Pancreas (tissue), 10 donors: ENCODE measurements at regions not wholly inside any gene's neighbourhood (a gene's known extent, or its start where the extent isn't known, plus 50 kb on each side); places are given as distances from the start of the nearest gene placed in this dataset.

Experiments
- ATAC-seq, 4 donors: fragments of 200-7000 bp; cut with Tn5 transposase; one replicate each; pipeline versions ENCODE4 v1.8.0 to v1.9.1; 2020; ENCODE audit warnings: mild to moderate bottlenecking in 4 of 4, moderate library complexity in 4 of 4
- DNase-seq, 6 donors: peaks; one replicate each; pipeline ENCODE4 v3.0.0-alpha.2; 2020
- FAIRE-seq: peaks from 2 replicates; lab custom pipeline; 2012; peaks lifted over from hg19 to GRCh38; lab: Jason Lieb, UNC
- H3K27ac ChIP-seq, 4 donors: fragments of 200-600 bp; sonication (generic); 1 replicate in 3 of 4; 2 replicates in 1 of 4; pipeline versions ENCODE4 v1.5.0 to v1.8.0; 2020
- H3K27me3 ChIP-seq, 4 donors: fragments of 200-600 bp; one replicate each; pipeline ENCODE4 v1.8.0; 2021
- H3K36me3 ChIP-seq, 3 donors: fragments of 200-600 bp; sonication (generic) in 1 of 3; one replicate each; pipeline versions ENCODE4 v1.5.0 to v1.8.0; 2020 to 2021
- H3K4me1 ChIP-seq, 3 donors: fragments of 200-600 bp; one replicate each; pipeline ENCODE4 v1.8.0; 2021
- H3K4me3 ChIP-seq, 4 donors: fragments of 200-600 bp; sonication (generic) in 2 of 4; one replicate each; pipeline versions ENCODE4 v1.5.0 to v1.8.0; 2020 to 2021
- H3K9me3 ChIP-seq, 4 donors: fragments of 200-600 bp; one replicate each; pipeline ENCODE4 v1.8.0; 2021
- WGBS, 2 donors: extraction: QIAGEN DNeasy Blood & Tissue Kit; methylation state at CpG; one replicate each; pipeline ENCODE4 v1.1.7; 2013; 5-methylcytosine and 5-hydroxymethylcytosine counted together
- intact Hi-C, 3 donors: fragments of 100-400 bp; cut with DNase I; formaldehyde crosslinking; loops; one replicate each; pipeline versions ENCODE4 v1.11.1 to v1.14.2; 2022
- TF ChIP-seq, protein P1 (sequence below), 4 donors: fragments of 200-600 bp; sonication (generic) in 3 of 4; IDR thresholded peaks; one replicate each; pipeline versions ENCODE4 v1.5.0 to v1.8.0; 2021; ENCODE audit warnings: antibody characterized with exemption in 4 of 4
- donor health status: healthy with polysubstance abuse.
- donor health status: DM: no; HTN: no; CAD: no; lungs with moderate emphysema.
- donor health status: DM: no; HTN: no; CAD: no.
- donor health status: control.
- donor health status: control.
- donor health status: Bipolar disorder and iron deficiency.
- donor health status: DM: yes; HTN: yes; CAD: no.
- donor health status: DM: no; HTN: no; CAD: no.
- donor health status: DM: no; HTN: no; CAD: no.
- donor health status: DM: yes; HTN: yes; CAD: no.

GRCh38 chr18:40489301-40489700 lies 1465.7 kb upstream of the PIK3C3 start:
- FAIRE-seq (no peak), ATAC-seq (no peak), DNase-seq (no peak)
- no peaks in the 10 kb centered on the region for H3K9me3 ChIP-seq
- TF ChIP-seq, protein P1, sequence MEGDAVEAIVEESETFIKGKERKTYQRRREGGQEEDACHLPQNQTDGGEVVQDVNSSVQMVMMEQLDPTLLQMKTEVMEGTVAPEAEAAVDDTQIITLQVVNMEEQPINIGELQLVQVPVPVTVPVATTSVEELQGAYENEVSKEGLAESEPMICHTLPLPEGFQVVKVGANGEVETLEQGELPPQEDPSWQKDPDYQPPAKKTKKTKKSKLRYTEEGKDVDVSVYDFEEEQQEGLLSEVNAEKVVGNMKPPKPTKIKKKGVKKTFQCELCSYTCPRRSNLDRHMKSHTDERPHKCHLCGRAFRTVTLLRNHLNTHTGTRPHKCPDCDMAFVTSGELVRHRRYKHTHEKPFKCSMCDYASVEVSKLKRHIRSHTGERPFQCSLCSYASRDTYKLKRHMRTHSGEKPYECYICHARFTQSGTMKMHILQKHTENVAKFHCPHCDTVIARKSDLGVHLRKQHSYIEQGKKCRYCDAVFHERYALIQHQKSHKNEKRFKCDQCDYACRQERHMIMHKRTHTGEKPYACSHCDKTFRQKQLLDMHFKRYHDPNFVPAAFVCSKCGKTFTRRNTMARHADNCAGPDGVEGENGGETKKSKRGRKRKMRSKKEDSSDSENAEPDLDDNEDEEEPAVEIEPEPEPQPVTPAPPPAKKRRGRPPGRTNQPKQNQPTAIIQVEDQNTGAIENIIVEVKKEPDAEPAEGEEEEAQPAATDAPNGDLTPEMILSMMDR (IDR thresholded peaks at IDR 0.05) = no peak
- no peaks in the 10 kb centered on the region for H3K36me3 ChIP-seq
- no peak overlapping the region for H3K4me3 ChIP-seq
- H3K27me3 ChIP-seq = no peaks in the 10 kb centered on the region
- intact Hi-C loops = no loop called here
- H3K27ac ChIP-seq = no peak overlapping the region
- no peaks in the 10 kb centered on the region for H3K4me1 ChIP-seq

DNA sequence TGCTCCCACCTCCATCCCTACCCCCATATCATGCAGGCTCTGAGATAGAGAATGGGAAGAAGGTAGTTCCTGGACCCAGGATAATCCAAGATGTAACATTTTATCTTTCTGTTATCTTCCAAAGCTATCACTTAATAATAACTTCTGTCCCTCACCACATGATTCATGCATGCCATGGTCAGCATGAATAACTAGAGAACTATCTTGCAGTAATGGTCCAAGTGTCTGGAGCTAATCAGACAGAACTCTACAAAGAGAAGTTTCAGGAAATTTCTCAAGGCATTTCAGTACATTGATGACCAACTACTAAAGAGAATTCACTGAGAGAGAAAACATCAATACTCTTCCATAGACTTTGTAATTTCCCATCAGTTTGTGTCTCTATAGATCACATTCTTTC lies 1469.7 kb upstream of the PIK3C3 start:
- no peak for DNase-seq
- no peaks in the 10 kb centered on the region for H3K36me3 ChIP-seq
- no peaks in the 10 kb centered on the region for H3K9me3 ChIP-seq
- no peaks in the 10 kb centered on the region for H3K27me3 ChIP-seq
- TF ChIP-seq, protein P1 (IDR thresholded peaks at IDR 0.05) = no peak
- no peak for ATAC-seq
- no peaks in the 10 kb centered on the region for H3K4me1 ChIP-seq
- H3K4me3 ChIP-seq = no peak overlapping the region
- no peak overlapping the region for H3K27ac ChIP-seq
- intact Hi-C loops = no loop called here
- FAIRE-seq = no peak

GRCh38 chr18:40473221-40474029 lies 1481.6 kb upstream of the PIK3C3 start:
- intact Hi-C loops = no loop called here
- FAIRE-seq (no peak), DNase-seq (no peak), ATAC-seq (no peak)
- WGBS, 2 donors = 60 to 66% methylated on average over 8 of the region's 8 CpGs
- Histone ChIP-seq H3K9me3 (no peaks in the 10 kb centered on the region), H3K36me3 (no peaks in the 10 kb centered on the region), H3K27ac (no peak overlapping the region), H3K27me3 (no peaks in the 10 kb centered on the region), H3K4me1 (no peaks in the 10 kb centered on the region), H3K4me3 (no peak overlapping the region)
- TF ChIP-seq, protein P1 (IDR thresholded peaks at IDR 0.05) = no peak

DNA sequence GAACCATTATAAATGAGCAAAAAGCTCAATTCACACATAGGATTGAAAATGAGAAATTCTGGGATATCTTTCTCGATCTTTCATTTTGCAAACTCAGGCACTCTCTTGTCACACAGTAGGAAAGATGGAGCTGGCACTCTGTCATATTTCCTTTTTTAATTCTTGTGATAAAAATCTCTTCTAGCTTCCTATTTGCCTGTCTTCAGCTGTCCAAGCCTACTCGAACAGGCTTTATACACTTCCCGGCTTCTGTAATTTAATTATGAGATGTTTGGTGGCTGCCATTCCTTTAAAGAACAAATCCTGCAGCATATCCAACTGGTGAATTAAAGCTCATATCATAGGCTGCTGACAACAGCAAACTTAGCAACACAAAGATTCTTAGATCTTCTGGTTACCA lies 1484.3 kb upstream of the PIK3C3 start:
- Histone ChIP-seq H3K27me3 (no peaks in the 10 kb centered on the region), H3K36me3 (no peaks in the 10 kb centered on the region), H3K27ac (no peak overlapping the region), H3K4me1 (no peaks in the 10 kb centered on the region), H3K9me3 (no peaks in the 10 kb centered on the region), H3K4me3 (no peak overlapping the region)
- TF ChIP-seq, protein P1 (IDR thresholded peaks at IDR 0.05) = no peak
- 68 to 71% methylated on average over 3 of the region's 3 CpGs for WGBS, 2 donors
- FAIRE-seq (no peak), ATAC-seq (no peak), DNase-seq (no peak)
- intact Hi-C loops = no loop called here

DNA sequence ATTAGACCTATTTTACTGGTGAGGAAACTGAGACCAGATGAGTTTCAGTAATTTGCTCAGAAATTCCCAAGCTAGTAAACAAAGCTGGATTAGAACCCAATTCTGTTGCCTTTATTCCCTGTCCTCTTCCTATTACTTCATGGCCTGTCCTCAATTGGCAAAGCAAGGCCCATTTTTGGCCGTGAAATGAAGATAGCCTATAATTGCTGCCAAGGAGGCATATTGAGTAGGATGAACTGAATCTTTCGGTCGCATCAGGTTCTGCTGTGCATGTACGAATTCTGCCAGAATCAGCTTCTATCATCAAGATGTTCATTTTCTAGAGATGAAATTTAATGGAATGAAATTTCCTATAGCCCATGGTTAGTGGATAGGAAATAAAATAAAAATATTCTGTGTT lies 1485.2 kb upstream of the PIK3C3 start:
- intact Hi-C loops = no loop called here
- no peak overlapping the region for H3K4me3 ChIP-seq
- H3K4me1 ChIP-seq = no peaks in the 10 kb centered on the region
- TF ChIP-seq, protein P1 (IDR thresholded peaks at IDR 0.05) = no peak
- no peak for ATAC-seq
- H3K27me3 ChIP-seq = no peaks in the 10 kb centered on the region
- WGBS, 2 donors = 91 to 92% methylated on average over 4 of the region's 4 CpGs
- H3K36me3 ChIP-seq = no peaks in the 10 kb centered on the region
- DNase-seq = no peak
- no peak overlapping the region for H3K27ac ChIP-seq
- no peaks in the 10 kb centered on the region for H3K9me3 ChIP-seq
- no peak for FAIRE-seq
